Activated CD8-positive, alpha-beta memory T cell treated with anti-CD3 and anti-CD28 coated beads for 36 hours (primary cell): ENCODE measurements at regions not wholly inside any gene's neighbourhood (a gene's known extent, or its start where the extent isn't known, plus 50 kb on each side); places are given as distances from the start of the nearest gene placed in this dataset.

Source experiments
- CTCF ChIA-PET: fragments of 350-600 bp; sonication (Branson Sonifier 250); formaldehyde crosslinking; loops from one replicate; lab custom pipeline; 2021; ENCODE audit warnings: antibody characterized with exemption; lab: Charles Lee
- POLR2A ChIA-PET: fragments of 350-600 bp; sonication (Branson Sonifier 250); formaldehyde crosslinking; loops from one replicate; lab custom pipeline; 2021; ENCODE audit warnings: antibody characterized with exemption; lab: Charles Lee

- ChIA-PET CTCF (no interaction called here), POLR2A (no interaction called here)
Measured at GRCh38 chr4:104989371-104989770, 157.3 kb upstream of the TET2 start.

- POLR2A ChIA-PET: no interaction called here
- CTCF ChIA-PET: no interaction called here
Measured at GRCh38 chr4:105002278-105002677, 144.4 kb upstream of the TET2 start.

GRCh38 chr4:105014234-105014633, 132.4 kb upstream of the TET2 start:
- ChIA-PET POLR2A (no interaction called here), CTCF (no interaction called here)

GRCh38 chr4:105014635-105015034, 132.0 kb upstream of the TET2 start:
- POLR2A ChIA-PET: no interaction called here
- CTCF ChIA-PET: no interaction called here

- POLR2A ChIA-PET: no interaction called here
- CTCF ChIA-PET: no interaction called here
Measured at GRCh38 chr4:105015750-105016149, 130.9 kb upstream of the TET2 start.

GRCh38 chr4:105022811-105023667, 123.6 kb upstream of the TET2 start:
- ChIA-PET CTCF (no interaction called here), POLR2A (no interaction called here)

GRCh38 chr4:105023668-105024055, 123.0 kb upstream of the TET2 start:
- CTCF ChIA-PET: no interaction called here

GRCh38 chr4:105025263-105026017, 121.2 kb upstream of the TET2 start:
- CTCF ChIA-PET: interaction anchor here (0.5 kb wide), 1 partner anchor 13 kb away, joined by 5 read pairs; no protein-coding TSS in a partner anchor

More at GRCh38 chr4:105023668-105024055, 123.0 kb upstream of the TET2 start:
- POLR2A ChIA-PET: no interaction called here

GRCh38 chr4:105036991-105037390, 109.7 kb upstream of the TET2 start:
- POLR2A ChIA-PET: no interaction called here
- CTCF ChIA-PET: no interaction called here

More at GRCh38 chr4:105025263-105026017, 121.2 kb upstream of the TET2 start:
- POLR2A ChIA-PET: no interaction called here

- POLR2A ChIA-PET: no interaction called here
- CTCF ChIA-PET: no interaction called here
Measured at GRCh38 chr4:105042451-105042850, 104.2 kb upstream of the TET2 start.

GRCh38 chr4:105050896-105051295, 95.8 kb upstream of the TET2 start:
- ChIA-PET POLR2A (no interaction called here), CTCF (no interaction called here)

GRCh38 chr4:105057370-105058105, 89.1 kb upstream of the TET2 start:
- CTCF ChIA-PET: no interaction called here
- POLR2A ChIA-PET: no interaction called here

- ChIA-PET CTCF (no interaction called here), POLR2A (no interaction called here)
Measured at GRCh38 chr4:105058177-105058812, 88.4 kb upstream of the TET2 start.

- CTCF ChIA-PET: no interaction called here
Measured at GRCh38 chr4:105059337-105059736, 87.3 kb upstream of the TET2 start.

GRCh38 chr4:105060628-105061027, 86.0 kb upstream of the TET2 start:
- ChIA-PET POLR2A (no interaction called here), CTCF (no interaction called here)

More at GRCh38 chr4:105059337-105059736, 87.3 kb upstream of the TET2 start:
- POLR2A ChIA-PET: interaction anchor here (1.0 kb wide), 1 partner anchor 414 kb away, joined by 4 read pairs; the partner anchor contains the start of gene PPA2

- ChIA-PET POLR2A (no interaction called here), CTCF (no interaction called here)
Measured at GRCh38 chr4:105061136-105061696, 85.5 kb upstream of the TET2 start.

- POLR2A ChIA-PET: no interaction called here
- CTCF ChIA-PET: interaction anchor here (0.8 kb wide), 1 partner anchor 76 kb away, joined by 3 read pairs; no protein-coding TSS in a partner anchor
Measured at GRCh38 chr4:105061731-105062130, 84.9 kb upstream of the TET2 start.

- POLR2A ChIA-PET: no interaction called here
- CTCF ChIA-PET: no interaction called here
Measured at GRCh38 chr4:105066401-105066800, 80.3 kb upstream of the TET2 start.

GRCh38 chr4:105067431-105067830, 79.2 kb upstream of the TET2 start:
- CTCF ChIA-PET: interaction anchor here (0.7 kb wide), 1 partner anchor 836 kb away, joined by 3 read pairs; no protein-coding TSS in a partner anchor
- POLR2A ChIA-PET: no interaction called here
